HCT116 (cell line): ENCODE measurements at regions not wholly inside any gene's neighbourhood (a gene's known extent, or its start where the extent isn't known, plus 50 kb on each side); places are given as distances from the start of the nearest gene placed in this dataset.

Experiments
- CTCF ChIP-seq, 3 experiments: fragments of 200-600 bp in 1 of 3; sonication (generic) in 1 of 3; IDR thresholded peaks in 2 of 3; conservative IDR thresholded peaks in 1 of 3; 2 replicates each; pipeline ENCODE4 v1.5.1; 2012 to 2017; ENCODE audit warnings: low read depth in 2 of 3, low read length in 2 of 3, antibody characterized with exemption in 1 of 3, borderline replicate concordance in 1 of 3, control low read depth in 1 of 3, mild to moderate bottlenecking in 1 of 3, mixed read lengths in 1 of 3, mixed run types in 1 of 3, moderate library complexity in 1 of 3; ENCODE audit not compliant: insufficient read depth in 1 of 3
- POLR2AphosphoS5 ChIP-seq: IDR thresholded peaks from 2 replicates; pipeline ENCODE4 v1.6.1; 2011; ENCODE audit warnings: mild to moderate bottlenecking, low read depth, low read length, moderate library complexity
- SIN3A ChIP-seq: IDR thresholded peaks from 2 replicates; pipeline ENCODE4 v1.6.1; 2012; ENCODE audit warnings: low read depth
- YY1 ChIP-seq: IDR thresholded peaks from 2 replicates; pipeline ENCODE4 v1.6.1; 2011; ENCODE audit warnings: low read length, low read depth, moderate library complexity, mild to moderate bottlenecking; ENCODE audit not compliant: insufficient replicate concordance; ENCODE audit errors: extremely low read depth

GRCh38 chr5:164727012-164727411 lies 1221.6 kb downstream of the MAT2B start:
- TF ChIP-seq SIN3A, result no peak
- TF ChIP-seq CTCF (IDR thresholded peaks at IDR 0.05 in 2 of 3, conservative IDR thresholded peaks at IDR 0.05 in 1 of 3; ENCODE audit: borderline replicate concordance in 1 of 3, insufficient read depth in 1 of 3, low read depth in 2 of 3, low read length in 2 of 3), result no peak
- TF ChIP-seq POLR2AphosphoS5, result no peak
- no peak for TF ChIP-seq YY1
